ENCODE measurements at regions not wholly inside any gene's neighbourhood (a gene's known extent, or its start where the extent isn't known, plus 50 kb on each side); places are given as distances from the start of the nearest gene placed in this dataset.

GRCh38 chr1:83813576-83813975 lies 185.4 kb downstream of the TTLL7 start:
- TF ChIP-seq ZFX (IDR thresholded peaks at IDR 0.05) = no peak
- no peak for TF ChIP-seq CTCF (conservative IDR thresholded peaks at IDR 0.05)

DNA sequence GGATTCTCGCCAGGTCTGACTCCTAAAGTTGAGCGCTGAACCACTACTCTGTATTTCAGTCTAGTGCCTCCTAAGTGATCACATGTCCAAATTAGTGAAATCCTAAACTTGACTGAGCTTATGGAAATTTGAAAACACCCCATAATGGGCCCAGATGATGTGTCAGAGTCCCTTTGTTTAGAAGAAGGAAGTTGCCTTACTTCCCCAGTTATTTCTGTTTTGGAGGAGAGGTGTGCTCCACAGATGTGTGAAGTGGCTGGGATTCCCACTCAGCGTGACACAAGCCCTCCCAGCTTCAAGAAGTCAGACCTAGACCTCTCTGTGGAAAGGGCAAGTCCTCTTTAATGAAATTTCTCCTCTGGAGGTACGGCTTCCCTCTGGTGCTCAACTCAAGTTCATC lies 188.8 kb downstream of the TTLL7 start:
- no peak overlapping the region for H3K27ac ChIP-seq
- no peak for TF ChIP-seq CTCF (conservative IDR thresholded peaks at IDR 0.05)
- no peak for TF ChIP-seq ZFX (IDR thresholded peaks at IDR 0.05)

More at GRCh38 chr1:83813576-83813975, 185.4 kb downstream of the TTLL7 start:
- no peak overlapping the region for H3K27ac ChIP-seq

DNA sequence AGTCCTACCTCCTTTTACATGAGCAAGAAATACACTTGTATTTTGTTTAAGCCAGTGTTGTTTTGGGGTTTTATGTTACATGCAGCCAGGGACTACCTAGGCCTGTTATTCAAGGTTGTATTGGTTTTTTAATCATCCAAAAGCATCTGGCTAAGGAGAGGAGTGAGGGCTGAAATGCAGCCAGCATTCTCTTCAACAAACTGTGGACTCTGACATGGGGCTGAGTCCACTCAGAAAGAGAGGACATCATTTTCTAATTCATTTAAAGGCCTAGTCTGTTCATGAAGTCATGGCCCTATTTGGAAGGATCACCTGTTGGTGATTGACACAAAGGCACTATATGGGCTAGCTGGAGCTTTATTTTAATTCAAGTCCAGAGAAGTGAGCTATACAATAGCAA lies 190.4 kb downstream of the TTLL7 start:
- no peak overlapping the region for H3K27ac ChIP-seq
- TF ChIP-seq CTCF (conservative IDR thresholded peaks at IDR 0.05) (no peak), ZFX (IDR thresholded peaks at IDR 0.05) (no peak)

DNA sequence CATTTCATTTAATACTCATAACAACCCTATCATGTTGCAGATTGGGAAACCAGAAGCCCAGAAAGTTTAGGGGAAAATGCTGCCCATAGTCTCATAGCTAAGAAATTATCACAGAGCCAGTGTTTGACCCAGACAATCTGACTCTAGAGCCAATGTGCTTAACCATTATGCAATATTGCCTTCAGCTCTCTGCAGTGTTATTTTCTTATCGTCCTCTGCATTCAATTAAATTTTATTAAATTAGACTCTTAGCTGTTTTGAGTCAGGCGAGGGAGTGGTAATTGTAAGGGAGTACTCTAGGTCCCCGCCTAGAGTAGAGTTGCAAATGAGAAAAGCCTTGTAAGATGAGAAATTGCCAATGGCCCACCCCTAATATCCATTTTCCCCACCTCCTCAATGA lies 191.1 kb downstream of the TTLL7 start:
- H3K27ac ChIP-seq = no peak overlapping the region
- TF ChIP-seq ZFX (IDR thresholded peaks at IDR 0.05) = no peak
- no peak for TF ChIP-seq CTCF (conservative IDR thresholded peaks at IDR 0.05)

- TF ChIP-seq CTCF (conservative IDR thresholded peaks at IDR 0.05) = no peak
- TF ChIP-seq ZFX (IDR thresholded peaks at IDR 0.05) = no peak
- H3K27ac ChIP-seq = no peak overlapping the region
Measured at GRCh38 chr1:83807231-83807630, 191.7 kb downstream of the TTLL7 start.

DNA sequence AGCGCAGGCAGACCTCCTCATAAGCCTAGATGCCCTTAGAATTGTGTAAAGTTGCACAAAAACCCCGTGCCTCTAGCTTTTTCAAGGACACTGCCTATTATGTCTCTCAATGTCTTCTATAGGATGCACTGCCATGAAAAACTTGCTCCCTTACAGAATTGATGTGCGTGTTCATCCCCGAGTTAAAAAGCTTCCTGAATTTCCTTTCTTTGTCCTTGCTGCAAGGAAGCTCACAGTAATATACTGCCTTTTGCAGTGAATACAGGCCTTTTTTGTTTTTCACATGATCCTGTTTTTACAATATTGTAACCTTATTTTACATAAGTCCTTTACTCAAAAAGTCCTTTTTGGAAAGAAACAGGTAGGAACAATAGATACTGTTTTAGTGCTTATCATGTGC lies 193.0 kb downstream of the TTLL7 start:
- no peak for TF ChIP-seq ZFX (IDR thresholded peaks at IDR 0.05)
- TF ChIP-seq CTCF (conservative IDR thresholded peaks at IDR 0.05) = no peak
- H3K27ac ChIP-seq = no peak overlapping the region

DNA sequence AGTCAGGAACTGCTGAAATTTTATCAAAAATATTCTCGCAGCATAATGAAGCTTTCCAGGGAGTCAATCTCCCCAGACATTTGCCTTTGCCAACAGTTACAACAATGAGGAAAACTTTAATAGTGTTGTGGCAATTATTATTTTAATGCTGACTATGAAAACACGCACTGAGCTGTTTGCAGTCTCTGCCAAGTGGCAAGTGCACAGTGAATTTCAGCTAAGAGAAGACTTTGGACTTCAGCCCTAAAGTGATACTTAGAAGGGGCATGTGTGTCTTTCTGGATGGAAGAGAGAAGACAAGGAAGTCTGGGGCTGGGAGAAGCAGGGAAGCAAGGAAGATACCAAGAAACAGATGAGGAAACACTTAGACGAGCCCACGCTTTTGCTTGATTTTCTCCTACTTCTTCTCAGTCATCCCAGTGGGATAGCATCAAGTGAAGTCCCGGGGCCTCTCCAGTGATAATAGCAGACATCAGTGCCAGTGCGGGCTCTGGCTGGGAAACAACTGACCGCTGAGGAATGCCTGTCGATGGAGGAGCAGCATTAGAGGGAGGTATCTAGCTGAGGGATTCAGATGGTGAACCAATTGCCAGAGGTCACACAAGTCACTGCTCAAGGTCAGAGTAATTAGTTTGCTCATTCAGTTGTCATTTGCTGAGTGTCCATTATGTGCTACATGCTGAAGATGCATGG lies 196.3 kb downstream of the TTLL7 start:
- no peak overlapping the region for H3K27ac ChIP-seq
- TF ChIP-seq ZFX (IDR thresholded peaks at IDR 0.05) = no peak
- TF ChIP-seq CTCF (conservative IDR thresholded peaks at IDR 0.05) = no peak

All from C4-2B (cell line).